DOHH2 (cell line): ENCODE measurements at regions not wholly inside any gene's neighbourhood (a gene's known extent, or its start where the extent isn't known, plus 50 kb on each side); places are given as distances from the start of the nearest gene placed in this dataset.

Source experiments
- H3F3A ChIP-seq: fragments of 200-600 bp; sonication (generic), shearing (Covaris generic); 2 replicates; pipeline ENCODE4 v1.6.0; 2016; ENCODE audit warnings: antibody characterized with exemption, mild to moderate bottlenecking; ENCODE audit not compliant: control insufficient read depth, insufficient read depth
- H3K27ac ChIP-seq: fragments of 200-600 bp; sonication (generic); 2 replicates; pipeline ENCODE4 v1.5.1; 2014; ENCODE audit warnings: low read depth, mild to moderate bottlenecking, low read length, moderate library complexity
- H3K27me3 ChIP-seq: fragments of 200-600 bp; sonication (generic); 2 replicates; pipeline ENCODE4 v1.6.1; 2014; ENCODE audit warnings: mild to moderate bottlenecking, low read length, mixed read lengths; ENCODE audit not compliant: control insufficient read depth
- H3K36me3 ChIP-seq: fragments of 200-600 bp; sonication (generic); 2 replicates; pipeline ENCODE4 v1.6.1; 2014; ENCODE audit warnings: mild to moderate bottlenecking, low read length, moderate library complexity, mixed read lengths; ENCODE audit not compliant: control insufficient read depth
- H3K4me1 ChIP-seq: fragments of 200-600 bp; sonication (generic); 2 replicates; pipeline ENCODE4 v1.6.1; 2014; ENCODE audit warnings: mild to moderate bottlenecking, low read length, mixed read lengths; ENCODE audit not compliant: control insufficient read depth
- H3K4me2 ChIP-seq: fragments of 200-600 bp; sonication (generic); 2 replicates; pipeline ENCODE4 v1.6.0; 2014; ENCODE audit warnings: mild to moderate bottlenecking, low read length, moderate library complexity
- H3K4me3 ChIP-seq: fragments of 200-600 bp; sonication (generic); 2 replicates; pipeline ENCODE4 v1.5.1; 2014; ENCODE audit warnings: mild to moderate bottlenecking, low read length, mixed read lengths
- H3K79me2 ChIP-seq: fragments of 200-600 bp; sonication (generic); 2 replicates; pipeline ENCODE4 v1.6.1; 2014; ENCODE audit warnings: mild to moderate bottlenecking, low read length, mixed read lengths; ENCODE audit not compliant: control insufficient read depth
- H3K9me2 ChIP-seq: fragments of 200-600 bp; sonication (generic); replicated peaks from 2 replicates; pipeline ENCODE4 v1.6.1; 2014; ENCODE audit warnings: mild to moderate bottlenecking, low read length, mixed read lengths; ENCODE audit not compliant: control insufficient read depth
- H3K9me3 ChIP-seq: fragments of 200-600 bp; sonication (generic); 2 replicates; pipeline ENCODE4 v1.6.1; 2014; ENCODE audit warnings: antibody characterized with exemption, low read length, mixed read lengths; ENCODE audit not compliant: control insufficient read depth, insufficient read depth
- H4K20me1 ChIP-seq: fragments of 200-600 bp; sonication (generic); 2 replicates; pipeline ENCODE4 v1.6.0; 2014; ENCODE audit warnings: low read depth, mild to moderate bottlenecking, antibody characterized with exemption, low read length, moderate library complexity; ENCODE audit not compliant: control insufficient read depth, insufficient read depth
- EZH2phosphoT487 ChIP-seq: fragments of 200-600 bp; sonication (generic); IDR thresholded peaks from 2 replicates; pipeline ENCODE4 v1.6.1; 2017; ENCODE audit warnings: borderline replicate concordance, mild to moderate bottlenecking, antibody characterized with exemption, low read length, moderate library complexity, mixed read lengths
- TF ChIP-seq, protein P1 (sequence below): fragments of 200-600 bp; sonication (generic); IDR thresholded peaks from one replicate; pipeline ENCODE4 v1.5.1; 2014; ENCODE audit warnings: antibody characterized with exemption, mild to moderate bottlenecking, low read depth, low read length; ENCODE audit not compliant: poor library complexity, severe bottlenecking

DNA sequence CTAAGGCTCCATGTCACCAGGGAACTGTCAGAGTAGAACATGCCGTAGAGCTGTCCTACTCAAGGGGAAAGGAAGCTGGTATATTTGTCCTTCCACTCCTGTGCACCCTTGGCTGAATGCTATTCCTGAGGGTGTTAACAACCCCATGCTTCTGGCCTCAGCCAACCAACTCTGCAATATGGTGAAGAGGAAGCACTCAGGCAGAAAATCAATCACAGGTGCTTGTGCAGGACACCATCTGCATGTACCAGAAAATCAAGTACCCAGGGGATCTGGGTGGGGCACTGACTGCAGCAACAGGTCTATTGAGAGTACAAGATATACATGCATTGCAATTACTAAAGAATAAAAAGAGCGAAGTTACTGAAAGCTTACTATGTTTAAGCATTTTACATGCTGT, 51.4 kb upstream of the NEK6 start:
- no peaks in the 10 kb centered on the region for H3K9me2 ChIP-seq
- H3K36me3 ChIP-seq = no peaks in the 10 kb centered on the region
- peaks cover 19% of the 10 kb centered on the region for H3K27me3 ChIP-seq
- H3K4me2 ChIP-seq = peak overlapping the region; percentile 54
- 0 out of 2 replicates have a peak, but pooled peaks cover 5% of the 10 kb centered on the region for H4K20me1 ChIP-seq
- no peaks in the 10 kb centered on the region for H3K79me2 ChIP-seq
- H3F3A ChIP-seq = peaks cover 13% of the 10 kb centered on the region; the same call in 1 of the 2 replicates
- peaks cover 91% of the 10 kb centered on the region for H3K4me1 ChIP-seq
- H3K27ac ChIP-seq = no peak overlapping the region
- no peaks in the 10 kb centered on the region for H3K9me3 ChIP-seq
- H3K4me3 ChIP-seq = peak overlapping the region; percentile 32
- no peak for TF ChIP-seq EZH2phosphoT487
- TF ChIP-seq, protein P1, sequence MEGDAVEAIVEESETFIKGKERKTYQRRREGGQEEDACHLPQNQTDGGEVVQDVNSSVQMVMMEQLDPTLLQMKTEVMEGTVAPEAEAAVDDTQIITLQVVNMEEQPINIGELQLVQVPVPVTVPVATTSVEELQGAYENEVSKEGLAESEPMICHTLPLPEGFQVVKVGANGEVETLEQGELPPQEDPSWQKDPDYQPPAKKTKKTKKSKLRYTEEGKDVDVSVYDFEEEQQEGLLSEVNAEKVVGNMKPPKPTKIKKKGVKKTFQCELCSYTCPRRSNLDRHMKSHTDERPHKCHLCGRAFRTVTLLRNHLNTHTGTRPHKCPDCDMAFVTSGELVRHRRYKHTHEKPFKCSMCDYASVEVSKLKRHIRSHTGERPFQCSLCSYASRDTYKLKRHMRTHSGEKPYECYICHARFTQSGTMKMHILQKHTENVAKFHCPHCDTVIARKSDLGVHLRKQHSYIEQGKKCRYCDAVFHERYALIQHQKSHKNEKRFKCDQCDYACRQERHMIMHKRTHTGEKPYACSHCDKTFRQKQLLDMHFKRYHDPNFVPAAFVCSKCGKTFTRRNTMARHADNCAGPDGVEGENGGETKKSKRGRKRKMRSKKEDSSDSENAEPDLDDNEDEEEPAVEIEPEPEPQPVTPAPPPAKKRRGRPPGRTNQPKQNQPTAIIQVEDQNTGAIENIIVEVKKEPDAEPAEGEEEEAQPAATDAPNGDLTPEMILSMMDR = no peak
